ENCODE measurements at regions not wholly inside any gene's neighbourhood (a gene's known extent, or its start where the extent isn't known, plus 50 kb on each side); places are given as distances from the start of the nearest gene placed in this dataset.

DNA sequence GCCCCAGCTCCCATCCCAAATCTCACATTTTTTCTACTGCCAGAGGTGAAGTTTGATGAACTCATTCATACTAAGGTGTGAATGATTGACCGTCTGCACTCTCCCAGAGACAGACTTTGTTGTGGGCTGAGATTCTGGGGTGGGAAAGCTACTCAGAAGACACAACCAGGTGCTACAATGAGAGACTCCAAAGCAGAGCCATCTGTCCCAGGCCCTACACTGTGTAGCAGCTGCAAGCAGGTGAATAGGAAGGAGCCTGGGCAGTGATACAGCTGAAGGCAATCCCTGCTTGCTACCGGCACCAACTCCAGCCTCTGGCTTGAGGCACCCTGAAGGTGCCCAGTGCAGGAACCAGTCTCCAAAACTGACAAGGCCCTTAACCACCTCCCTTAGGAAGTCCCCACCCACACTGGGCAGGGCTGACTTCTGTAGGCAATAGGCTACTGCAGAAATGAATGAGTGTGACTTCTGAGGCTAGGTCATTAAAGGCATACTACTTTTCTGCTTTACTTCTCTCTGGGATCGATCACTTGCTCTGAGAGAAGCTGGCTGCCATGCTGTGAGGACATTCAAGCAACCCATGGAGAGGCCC, 79.7 kb upstream of the RUNX3 start:
- TF ChIP-seq, protein P1, sequence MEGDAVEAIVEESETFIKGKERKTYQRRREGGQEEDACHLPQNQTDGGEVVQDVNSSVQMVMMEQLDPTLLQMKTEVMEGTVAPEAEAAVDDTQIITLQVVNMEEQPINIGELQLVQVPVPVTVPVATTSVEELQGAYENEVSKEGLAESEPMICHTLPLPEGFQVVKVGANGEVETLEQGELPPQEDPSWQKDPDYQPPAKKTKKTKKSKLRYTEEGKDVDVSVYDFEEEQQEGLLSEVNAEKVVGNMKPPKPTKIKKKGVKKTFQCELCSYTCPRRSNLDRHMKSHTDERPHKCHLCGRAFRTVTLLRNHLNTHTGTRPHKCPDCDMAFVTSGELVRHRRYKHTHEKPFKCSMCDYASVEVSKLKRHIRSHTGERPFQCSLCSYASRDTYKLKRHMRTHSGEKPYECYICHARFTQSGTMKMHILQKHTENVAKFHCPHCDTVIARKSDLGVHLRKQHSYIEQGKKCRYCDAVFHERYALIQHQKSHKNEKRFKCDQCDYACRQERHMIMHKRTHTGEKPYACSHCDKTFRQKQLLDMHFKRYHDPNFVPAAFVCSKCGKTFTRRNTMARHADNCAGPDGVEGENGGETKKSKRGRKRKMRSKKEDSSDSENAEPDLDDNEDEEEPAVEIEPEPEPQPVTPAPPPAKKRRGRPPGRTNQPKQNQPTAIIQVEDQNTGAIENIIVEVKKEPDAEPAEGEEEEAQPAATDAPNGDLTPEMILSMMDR (IDR thresholded peaks at IDR 0.05; ENCODE audit: poor library complexity), result no peak
- TF ChIP-seq EZH2 (IDR thresholded peaks at IDR 0.05; ENCODE audit: borderline replicate concordance) (no peak), EZH2phosphoT487 (IDR thresholded peaks at IDR 0.05; ENCODE audit: low read depth, severe bottlenecking, unreplicated experiment) (no peak)
